ENCODE measurements at regions not wholly inside any gene's neighbourhood (a gene's known extent, or its start where the extent isn't known, plus 50 kb on each side); places are given as distances from the start of the nearest gene placed in this dataset.
"Not testable (repeated sequence)": the region's sequence is repeated elsewhere in the genome, so short reads cannot be mapped to it uniquely, and the experiment has no call there.

GRCh38 chr4:31748382-31748781 lies 1028.2 kb downstream of the PCDH7 start:
- Mint-ChIP-seq H3K27me3 (no peaks in the 10 kb centered on the region), H3K36me3 (no peaks in the 10 kb centered on the region), H3K27ac (no peak overlapping the region), H3K4me1 (no peaks in the 10 kb centered on the region), H3K9me3 (peaks cover 5% of the 10 kb centered on the region), H3K4me3 (no peak overlapping the region)
- no peak for ATAC-seq

GRCh38 chr4:31750581-31750980 lies 1030.4 kb downstream of the PCDH7 start:
- not testable (repeated sequence) for H3K4me1 Mint-ChIP-seq, H3K9me3 Mint-ChIP-seq, H3K27ac Mint-ChIP-seq, ATAC-seq, H3K4me3 Mint-ChIP-seq, H3K27me3 Mint-ChIP-seq, H3K36me3 Mint-ChIP-seq

- no peaks in the 10 kb centered on the region for H3K36me3 Mint-ChIP-seq
- H3K4me3 Mint-ChIP-seq = no peak overlapping the region
- no peaks in the 10 kb centered on the region for H3K4me1 Mint-ChIP-seq
- no peak overlapping the region for H3K27ac Mint-ChIP-seq
- peaks cover 14% of the 10 kb centered on the region for H3K9me3 Mint-ChIP-seq
- H3K27me3 Mint-ChIP-seq = no peaks in the 10 kb centered on the region
- ATAC-seq = no peak
Observed at GRCh38 chr4:31755751-31756150, 1035.6 kb downstream of the PCDH7 start.

- no peaks in the 10 kb centered on the region for H3K4me1 Mint-ChIP-seq
- no peaks in the 10 kb centered on the region for H3K36me3 Mint-ChIP-seq
- H3K27me3 Mint-ChIP-seq = no peaks in the 10 kb centered on the region
- no peak overlapping the region for H3K27ac Mint-ChIP-seq
- H3K4me3 Mint-ChIP-seq = no peak overlapping the region
- peaks cover 10% of the 10 kb centered on the region for H3K9me3 Mint-ChIP-seq
- ATAC-seq = no peak
Observed at GRCh38 chr4:31768756-31769155, 1048.6 kb downstream of the PCDH7 start.

- no peak overlapping the region for H3K4me3 Mint-ChIP-seq
- H3K4me1 Mint-ChIP-seq = no peaks in the 10 kb centered on the region
- H3K9me3 Mint-ChIP-seq = peaks cover 6% of the 10 kb centered on the region
- no peaks in the 10 kb centered on the region for H3K27me3 Mint-ChIP-seq
- no peak for ATAC-seq
- no peaks in the 10 kb centered on the region for H3K36me3 Mint-ChIP-seq
- H3K27ac Mint-ChIP-seq = no peak overlapping the region
Observed at GRCh38 chr4:31783311-31783710, 1063.1 kb downstream of the PCDH7 start.

GRCh38 chr4:31784558-31784957 lies 1064.4 kb downstream of the PCDH7 start:
- H3K4me3 Mint-ChIP-seq = no peak overlapping the region
- no peaks in the 10 kb centered on the region for H3K27me3 Mint-ChIP-seq
- H3K4me1 Mint-ChIP-seq = no peaks in the 10 kb centered on the region
- peaks cover 6% of the 10 kb centered on the region for H3K9me3 Mint-ChIP-seq
- no peak for ATAC-seq
- no peak overlapping the region for H3K27ac Mint-ChIP-seq
- H3K36me3 Mint-ChIP-seq = no peaks in the 10 kb centered on the region

- no peaks in the 10 kb centered on the region for H3K4me1 Mint-ChIP-seq
- H3K36me3 Mint-ChIP-seq = no peaks in the 10 kb centered on the region
- no peak for ATAC-seq
Observed at GRCh38 chr4:31787701-31788100, 1067.5 kb downstream of the PCDH7 start.

GRCh38 chr4:31788676-31789075 lies 1068.5 kb downstream of the PCDH7 start:
- no peak overlapping the region for H3K27ac Mint-ChIP-seq
- H3K4me3 Mint-ChIP-seq = no peak overlapping the region
- H3K27me3 Mint-ChIP-seq = no peaks in the 10 kb centered on the region
- H3K9me3 Mint-ChIP-seq = no peaks in the 10 kb centered on the region
- H3K4me1 Mint-ChIP-seq = no peaks in the 10 kb centered on the region
- no peak for ATAC-seq
- H3K36me3 Mint-ChIP-seq = no peaks in the 10 kb centered on the region

More at GRCh38 chr4:31787701-31788100, 1067.5 kb downstream of the PCDH7 start:
- H3K9me3 Mint-ChIP-seq = peaks cover 2% of the 10 kb centered on the region
- no peaks in the 10 kb centered on the region for H3K27me3 Mint-ChIP-seq
- H3K27ac Mint-ChIP-seq = no peak overlapping the region
- no peak overlapping the region for H3K4me3 Mint-ChIP-seq

- H3K9me3 Mint-ChIP-seq = peaks cover 3% of the 10 kb centered on the region
- no peaks in the 10 kb centered on the region for H3K36me3 Mint-ChIP-seq
- H3K27me3 Mint-ChIP-seq = no peaks in the 10 kb centered on the region
- H3K27ac Mint-ChIP-seq = no peak overlapping the region
- no peak for ATAC-seq
- no peaks in the 10 kb centered on the region for H3K4me1 Mint-ChIP-seq
- H3K4me3 Mint-ChIP-seq = no peak overlapping the region
Observed at GRCh38 chr4:31791666-31792065, 1071.5 kb downstream of the PCDH7 start.

- no peaks in the 10 kb centered on the region for H3K4me1 Mint-ChIP-seq
- peaks cover 6% of the 10 kb centered on the region for H3K9me3 Mint-ChIP-seq
- no peaks in the 10 kb centered on the region for H3K27me3 Mint-ChIP-seq
- ATAC-seq = no peak
- H3K36me3 Mint-ChIP-seq = no peaks in the 10 kb centered on the region
- no peak overlapping the region for H3K27ac Mint-ChIP-seq
- no peak overlapping the region for H3K4me3 Mint-ChIP-seq
Observed at GRCh38 chr4:31793907-31794306, 1073.7 kb downstream of the PCDH7 start.

GRCh38 chr4:31797052-31797451 lies 1076.9 kb downstream of the PCDH7 start:
- H3K9me3 Mint-ChIP-seq, H3K27me3 Mint-ChIP-seq: not testable (repeated sequence)

GRCh38 chr4:31803526-31804195 lies 1083.5 kb downstream of the PCDH7 start:
- no peaks in the 10 kb centered on the region for H3K36me3 Mint-ChIP-seq
- no peaks in the 10 kb centered on the region for H3K4me1 Mint-ChIP-seq
- H3K4me3 Mint-ChIP-seq = no peak overlapping the region
- H3K27me3 Mint-ChIP-seq = no peaks in the 10 kb centered on the region
- H3K9me3 Mint-ChIP-seq = peaks cover 2% of the 10 kb centered on the region
- no peak overlapping the region for H3K27ac Mint-ChIP-seq
- ATAC-seq = no peak

More at GRCh38 chr4:31797052-31797451, 1076.9 kb downstream of the PCDH7 start:
- not testable (repeated sequence) for ATAC-seq, H3K36me3 Mint-ChIP-seq, H3K4me1 Mint-ChIP-seq, H3K4me3 Mint-ChIP-seq, H3K27ac Mint-ChIP-seq

- Mint-ChIP-seq H3K27ac (no peak overlapping the region), H3K4me1 (no peaks in the 10 kb centered on the region), H3K4me3 (no peak overlapping the region), H3K9me3 (peaks cover 2% of the 10 kb centered on the region), H3K36me3 (no peaks in the 10 kb centered on the region), H3K27me3 (no peaks in the 10 kb centered on the region)
- ATAC-seq = no peak
Observed at GRCh38 chr4:31807036-31807435, 1086.9 kb downstream of the PCDH7 start.

- ATAC-seq = no peak
- Mint-ChIP-seq H3K4me1 (no peaks in the 10 kb centered on the region), H3K36me3 (no peaks in the 10 kb centered on the region), H3K27ac (no peak overlapping the region), H3K4me3 (no peak overlapping the region), H3K27me3 (no peaks in the 10 kb centered on the region), H3K9me3 (peaks cover 9% of the 10 kb centered on the region)
Observed at GRCh38 chr4:31844350-31844749, 1124.2 kb downstream of the PCDH7 start.

- H3K36me3 Mint-ChIP-seq = no peaks in the 10 kb centered on the region
- no peak for ATAC-seq
- H3K27me3 Mint-ChIP-seq = no peaks in the 10 kb centered on the region
- peaks cover 4% of the 10 kb centered on the region for H3K9me3 Mint-ChIP-seq
- H3K4me1 Mint-ChIP-seq = no peaks in the 10 kb centered on the region
- no peak overlapping the region for H3K4me3 Mint-ChIP-seq
- no peak overlapping the region for H3K27ac Mint-ChIP-seq
Observed at GRCh38 chr4:31851946-31852345, 1131.8 kb downstream of the PCDH7 start.

GRCh38 chr4:31877429-31877828 lies 1157.3 kb downstream of the PCDH7 start:
- Mint-ChIP-seq H3K4me3 (no peak overlapping the region), H3K36me3 (no peaks in the 10 kb centered on the region), H3K27me3 (no peaks in the 10 kb centered on the region), H3K4me1 (no peaks in the 10 kb centered on the region), H3K9me3 (peaks cover 6% of the 10 kb centered on the region), H3K27ac (no peak overlapping the region)
- no peak for ATAC-seq

GRCh38 chr4:31880837-31881236 lies 1160.7 kb downstream of the PCDH7 start:
- H3K27ac Mint-ChIP-seq, H3K36me3 Mint-ChIP-seq, ATAC-seq, H3K4me3 Mint-ChIP-seq, H3K9me3 Mint-ChIP-seq, H3K27me3 Mint-ChIP-seq, H3K4me1 Mint-ChIP-seq: not testable (repeated sequence)

All from stimulated activated memory B cell treated with anti-CD40 and anti-IgM and Interleukin-4, amounts not matched to agents 10 μg/mL and 1 μg/mL and 100 μg/mL, for 72 hours (primary cell).